ENCODE measurements at regions not wholly inside any gene's neighbourhood (a gene's known extent, or its start where the extent isn't known, plus 50 kb on each side); places are given as distances from the start of the nearest gene placed in this dataset.

- FAIRE-seq (no peak), DNase-seq (ENCODE audit: low read depth, low spot score) (no peak), ATAC-seq (no peak)
- BruUV-seq (replicated peaks), result no TSS peak
- in situ Hi-C loops (cut with MboI), result no loop called here
- H3K27me3 ChIP-seq (replicated peaks in 1 of 2; ENCODE audit: control insufficient read depth in 2 of 2, insufficient read depth in 2 of 2, low read length in 1 of 2), result no peaks in the 10 kb centered on the region
- H4K20me1 ChIP-seq (ENCODE audit: control insufficient read depth, insufficient read depth), result no peaks in the 10 kb centered on the region
- POLR2A ChIA-PET, result no interaction called here
- no peak overlapping the region for H3K4me2 ChIP-seq (ENCODE audit: control insufficient read depth, insufficient read depth)
- RAD21 ChIA-PET (ENCODE audit: unreplicated experiment), result no interaction called here
- no peaks in the 10 kb centered on the region for H3K79me2 ChIP-seq (ENCODE audit: control insufficient read depth, insufficient read depth, low read length)
- H3K4me1 ChIP-seq (ENCODE audit: control insufficient read depth, insufficient read depth, low read length), result no peaks in the 10 kb centered on the region
- H2AFZ ChIP-seq (ENCODE audit: control insufficient read depth, low read depth, low read length), result no peak overlapping the region
- intact Hi-C loops (cut with micrococcal nuclease; ENCODE audit: unreplicated experiment), result no loop called here
- 0% methylated on average over 2 of the region's 2 CpGs for WGBS (ENCODE audit: insufficient coverage, insufficient replicate concordance, low lambda C conversion rate, missing lambda C conversion rate)
- H3K9ac ChIP-seq (ENCODE audit: control insufficient read depth, insufficient read depth, low read length), result no peak overlapping the region
- SMC1A ChIA-PET (ENCODE audit: uncharacterized antibody, unreplicated experiment), result no interaction called here
- no peaks in the 10 kb centered on the region for H3K36me3 ChIP-seq (ENCODE audit: control insufficient read depth in 2 of 2, insufficient read depth in 2 of 2, low read length in 1 of 2)
- H3K9me3 ChIP-seq (replicated peaks; ENCODE audit: control insufficient read depth, insufficient read depth, low read length), result no peaks in the 10 kb centered on the region
- no peak overlapping the region for H3K4me3 ChIP-seq
- no peak overlapping the region for H3K27ac ChIP-seq (ENCODE audit: control insufficient read depth, insufficient read depth)
- CTCF ChIA-PET, result no interaction called here
- TF ChIP-seq CHD2 (IDR thresholded peaks at IDR 0.05; ENCODE audit: borderline replicate concordance, low read depth, low read length), result no peak
- no peak for TF ChIP-seq PRDM15 (CRISPR knock-in tag; IDR thresholded peaks at IDR 0.05)
- no peak for TF ChIP-seq RAD21 (IDR thresholded peaks at IDR 0.05; ENCODE audit: insufficient read depth, low read depth, low read length)
- no peak for TF ChIP-seq NBN (IDR thresholded peaks at IDR 0.05)
- no peak for TF ChIP-seq ZBED1 (IDR thresholded peaks at IDR 0.05; ENCODE audit: borderline replicate concordance)
- TF ChIP-seq TBL1XR1 (IDR thresholded peaks at IDR 0.05; ENCODE audit: low read depth, low read length), result no peak
- no peak for TF ChIP-seq ATF2 (IDR thresholded peaks at IDR 0.05; ENCODE audit: low read length)
- no peak for TF ChIP-seq ZZZ3 (IDR thresholded peaks at IDR 0.05; ENCODE audit: control insufficient read depth, insufficient read length, low read depth)
- no peak for TF ChIP-seq ZNF687 (IDR thresholded peaks at IDR 0.05)
- TF ChIP-seq ESRRA (IDR thresholded peaks at IDR 0.05; ENCODE audit: low read length), result no peak
- no peak for TF ChIP-seq NR2C2 (IDR thresholded peaks at IDR 0.05; ENCODE audit: borderline replicate concordance, control insufficient read depth, insufficient read length, low read depth)
- TF ChIP-seq NR2F1 (conservative IDR thresholded peaks at IDR 0.05), result no peak
- TF ChIP-seq EGR1 (IDR thresholded peaks at IDR 0.05; ENCODE audit: borderline replicate concordance in 1 of 2, low read depth in 2 of 2, low read length in 2 of 2), result no peak
- TF ChIP-seq, protein P1, sequence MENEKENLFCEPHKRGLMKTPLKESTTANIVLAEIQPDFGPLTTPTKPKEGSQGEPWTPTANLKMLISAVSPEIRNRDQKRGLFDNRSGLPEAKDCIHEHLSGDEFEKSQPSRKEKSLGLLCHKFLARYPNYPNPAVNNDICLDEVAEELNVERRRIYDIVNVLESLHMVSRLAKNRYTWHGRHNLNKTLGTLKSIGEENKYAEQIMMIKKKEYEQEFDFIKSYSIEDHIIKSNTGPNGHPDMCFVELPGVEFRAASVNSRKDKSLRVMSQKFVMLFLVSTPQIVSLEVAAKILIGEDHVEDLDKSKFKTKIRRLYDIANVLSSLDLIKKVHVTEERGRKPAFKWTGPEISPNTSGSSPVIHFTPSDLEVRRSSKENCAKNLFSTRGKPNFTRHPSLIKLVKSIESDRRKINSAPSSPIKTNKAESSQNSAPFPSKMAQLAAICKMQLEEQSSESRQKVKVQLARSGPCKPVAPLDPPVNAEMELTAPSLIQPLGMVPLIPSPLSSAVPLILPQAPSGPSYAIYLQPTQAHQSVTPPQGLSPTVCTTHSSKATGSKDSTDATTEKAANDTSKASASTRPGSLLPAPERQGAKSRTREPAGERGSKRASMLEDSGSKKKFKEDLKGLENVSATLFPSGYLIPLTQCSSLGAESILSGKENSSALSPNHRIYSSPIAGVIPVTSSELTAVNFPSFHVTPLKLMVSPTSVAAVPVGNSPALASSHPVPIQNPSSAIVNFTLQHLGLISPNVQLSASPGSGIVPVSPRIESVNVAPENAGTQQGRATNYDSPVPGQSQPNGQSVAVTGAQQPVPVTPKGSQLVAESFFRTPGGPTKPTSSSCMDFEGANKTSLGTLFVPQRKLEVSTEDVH (IDR thresholded peaks at IDR 0.05; ENCODE audit: low read depth, partially characterized antibody), result no peak
Observed at GRCh38 chr4:19195696-19196095, 1056.0 kb upstream of the SLIT2 start.

Measured in GM12878 (cell line).